SK-N-SH (cell line): ENCODE measurements at regions not wholly inside any gene's neighbourhood (a gene's known extent, or its start where the extent isn't known, plus 50 kb on each side); places are given as distances from the start of the nearest gene placed in this dataset.
A peak's percentile ranks its signal among the peaks of the same experiment; 100 is the strongest.
"Not testable (repeated sequence)": the region's sequence is repeated elsewhere in the genome, so short reads cannot be mapped to it uniquely, and the experiment has no call there.

Source experiments
- CTCF ChIA-PET: fragments of 300-600, 350-600 bp; formaldehyde crosslinking; extraction: SDS; loops from one replicate; lab custom pipeline; 2021; lab: Yijun Ruan, JAX
- POLR2A ChIA-PET: fragments of 350-600 bp; sonication (Branson Sonifier 250); formaldehyde crosslinking; extraction: SDS; loops from one replicate; lab custom pipeline; 2020; ENCODE audit warnings: antibody characterized with exemption, inconsistent platforms; lab: Yijun Ruan, JAX
- DNase-seq: peaks from one replicate; pipeline ENCODE4 v3.0.0; 2012
- H2AFZ ChIP-seq: fragments of 200-600 bp; sonication (generic); 2 replicates; pipeline ENCODE4 v1.8.1; 2016; ENCODE audit warnings: antibody characterized with exemption, mild to moderate bottlenecking, low read depth
- H3F3A ChIP-seq: fragments of 200-600 bp; sonication (generic); replicated peaks from 2 replicates; pipeline ENCODE3; 2016; ENCODE audit warnings: antibody characterized with exemption, mild to moderate bottlenecking; ENCODE audit not compliant: insufficient read depth
- H3K27ac ChIP-seq, 2 experiments: fragments of 200-500 bp in 1 of 2; fragments of 200-600 bp in 1 of 2; sonication (Bioruptor generic) in 1 of 2; sonication (generic), shearing (Covaris generic) in 1 of 2; 2 replicates each; pipeline versions ENCODE4 v1.5.1 to v1.6.1; 2014 to 2016; ENCODE audit warnings: low read depth in 2 of 2, inconsistent platforms in 1 of 2, low read length in 1 of 2, mild to moderate bottlenecking in 1 of 2, mixed read lengths in 1 of 2
- H3K27me3 ChIP-seq: fragments of 200-600 bp; sonication (generic), shearing (Covaris generic); 2 replicates; pipeline ENCODE4 v1.6.1; 2016; ENCODE audit warnings: mixed run types; ENCODE audit not compliant: insufficient read depth
- H3K36me3 ChIP-seq, 2 experiments: fragments of 200-500 bp in 1 of 2; fragments of 200-600 bp in 1 of 2; sonication (Bioruptor generic) in 1 of 2; sonication (generic) in 1 of 2; replicated peaks in 1 of 2; 2 replicates each; pipeline versions ENCODE3 to v1.5.1; 2014 to 2016; ENCODE audit warnings: low read length in 1 of 2, mild to moderate bottlenecking in 1 of 2; ENCODE audit not compliant: insufficient read depth in 2 of 2, control insufficient read depth in 1 of 2
- H3K4me1 ChIP-seq, 2 experiments: fragments of 200-500 bp in 1 of 2; fragments of 200-600 bp in 1 of 2; sonication (Bioruptor generic) in 1 of 2; sonication (generic), shearing (Covaris generic) in 1 of 2; 2 replicates each; pipeline versions ENCODE4 v1.5.1 to v1.6.1; 2014 to 2016; ENCODE audit warnings: low read depth in 1 of 2, low read length in 1 of 2, mixed run types in 1 of 2; ENCODE audit not compliant: insufficient read depth in 2 of 2, control insufficient read depth in 1 of 2
- H3K4me2 ChIP-seq: fragments of 200-600 bp; sonication (generic), shearing (Covaris generic); 2 replicates; pipeline ENCODE4 v1.6.1; 2017; ENCODE audit warnings: mixed run types
- H3K4me3 ChIP-seq, 2 experiments: fragments of 200-500 bp in 1 of 2; fragments of 200-600 bp in 1 of 2; sonication (Bioruptor generic) in 1 of 2; sonication (generic), shearing (Covaris generic) in 1 of 2; 2 replicates each; pipeline versions ENCODE4 v1.5.1 to v1.8.1; 2014 to 2016; ENCODE audit warnings: low read depth in 2 of 2, inconsistent platforms in 1 of 2, low read length in 1 of 2, mild to moderate bottlenecking in 1 of 2, mixed read lengths in 1 of 2, moderate library complexity in 1 of 2
- H3K79me2 ChIP-seq: fragments of 200-600 bp; sonication (generic); 2 replicates; pipeline ENCODE4 v1.8.1; 2017; ENCODE audit warnings: mild to moderate bottlenecking; ENCODE audit not compliant: insufficient read depth
- H3K9ac ChIP-seq: fragments of 200-600 bp; sonication (generic); 2 replicates; pipeline ENCODE4 v1.6.1; 2017; ENCODE audit warnings: mixed run types
- H3K9me2 ChIP-seq: fragments of 200-600 bp; sonication (generic); 2 replicates; pipeline ENCODE4 v1.6.1; 2017; ENCODE audit warnings: mixed run types
- H3K9me3 ChIP-seq: fragments of 200-600 bp; sonication (generic); 2 replicates; pipeline ENCODE4 v1.6.1; 2017; ENCODE audit warnings: mixed run types, mild to moderate bottlenecking, moderate library complexity
- H4K20me1 ChIP-seq: fragments of 200-600 bp; sonication (generic); 2 replicates; pipeline ENCODE4 v1.6.1; 2017; ENCODE audit warnings: mild to moderate bottlenecking, mixed run types; ENCODE audit not compliant: insufficient read depth
- CHD2 ChIP-seq: fragments of 150-350 bp; IDR thresholded peaks from 2 replicates; pipeline ENCODE4 v1.6.1; 2018; ENCODE audit warnings: low read length; ENCODE audit not compliant: partially characterized antibody
- EZH2phosphoT487 ChIP-seq: fragments of 200-600 bp; sonication (generic); IDR thresholded peaks from 2 replicates; pipeline ENCODE4 v1.6.1; 2017; ENCODE audit warnings: low read depth, mixed run types, mild to moderate bottlenecking, antibody characterized with exemption, moderate library complexity, borderline replicate concordance
- FOXJ3 ChIP-seq: sonication (generic); formaldehyde crosslinking; IDR thresholded peaks from 2 replicates; pipeline ENCODE4 v1.5.1; 2020; ENCODE audit warnings: mild to moderate bottlenecking, missing genetic modification reagents
- GABPA ChIP-seq: IDR thresholded peaks from 2 replicates; pipeline ENCODE4 v1.4.0; 2012; ENCODE audit warnings: low read depth, mild to moderate bottlenecking
- IRF3 ChIP-seq: fragments of 150-350 bp; IDR thresholded peaks from 2 replicates; pipeline ENCODE4 v1.6.1; 2016; ENCODE audit warnings: mild to moderate bottlenecking, low read depth, low read length
- MXI1 ChIP-seq: IDR thresholded peaks from 2 replicates; pipeline ENCODE4 v1.6.1; 2012; ENCODE audit warnings: mild to moderate bottlenecking, low read depth, low read length, improper control_type of control experiment
- NFIC ChIP-seq: IDR thresholded peaks from 2 replicates; pipeline ENCODE4 v1.4.0; 2012; ENCODE audit warnings: borderline replicate concordance
- RCOR1 ChIP-seq: fragments of 150-350 bp; IDR thresholded peaks from 2 replicates; pipeline ENCODE4 v1.6.1; 2017; ENCODE audit warnings: antibody characterized with exemption, low read length
- RFX5 ChIP-seq: IDR thresholded peaks from 2 replicates; pipeline ENCODE4 v1.6.1; 2012; ENCODE audit warnings: mild to moderate bottlenecking, improper control_type of control experiment, low read length
- TEAD4 ChIP-seq: IDR thresholded peaks from 2 replicates; pipeline ENCODE4 v1.4.0; 2012; ENCODE audit warnings: mild to moderate bottlenecking, borderline replicate concordance; ENCODE audit not compliant: insufficient read depth
- USF2 ChIP-seq: fragments of 150-350 bp; IDR thresholded peaks from 2 replicates; pipeline ENCODE4 v1.6.1; 2017; ENCODE audit warnings: antibody characterized with exemption, low read length, low read depth, borderline replicate concordance
- ZBTB33 ChIP-seq: IDR thresholded peaks from 2 replicates; pipeline ENCODE4 v1.4.0; 2012; ENCODE audit warnings: low read depth, borderline replicate concordance
- WGBS: methylation state at CpG from one replicate; pipeline ENCODE4 v1.1.6; 2017; ENCODE audit warnings: low lambda C conversion rate; 5-methylcytosine and 5-hydroxymethylcytosine counted together

GRCh38 chr2:203623661-203624060 is 82.8 kb upstream of the CD28 start:
- CTCF ChIA-PET = interaction anchor here (0.6 kb wide), 1 partner anchor 18 kb away, joined by 3 read pairs; no protein-coding TSS in a partner anchor
- H3K27me3 ChIP-seq = no peaks in the 10 kb centered on the region

GRCh38 chr2:203625701-203626100 is 80.7 kb upstream of the CD28 start:
- Histone ChIP-seq H3K4me1 (0 out of 4 replicates have a peak, but pooled peaks cover 0 to 10% of the 10 kb centered on the region in 2 experiments), H3K9me2 (no peaks in the 10 kb centered on the region), H3K27ac (no peak overlapping the region), H3K36me3 (no peaks in the 10 kb centered on the region), H2AFZ (no peak overlapping the region), H3K9ac (no peak overlapping the region), H3K9me3 (no peaks in the 10 kb centered on the region), H3K4me3 (no peak overlapping the region), H3F3A (no peaks in the 10 kb centered on the region), H4K20me1 (no peaks in the 10 kb centered on the region), H3K4me2 (no peak overlapping the region), H3K27me3 (no peaks in the 10 kb centered on the region), H3K79me2 (no peaks in the 10 kb centered on the region)
- ChIA-PET POLR2A (no interaction called here), CTCF (no interaction called here)
- 86% methylated on average over 1 of the region's 1 CpG for WGBS
- no peak for DNase-seq
- TF ChIP-seq RCOR1 (no peak), ZBTB33 (no peak), NFIC (no peak), CHD2 (no peak), EZH2phosphoT487 (no peak), MXI1 (no peak), USF2 (no peak), GABPA (no peak), TEAD4 (no peak), FOXJ3 (CRISPR knock-in tag) (no peak), RFX5 (no peak), IRF3 (no peak)

More at GRCh38 chr2:203623661-203624060, 82.8 kb upstream of the CD28 start:
- Histone ChIP-seq H3K9ac (peak overlapping the region; percentile 46; the same call in 1 of the 2 replicates), H3K36me3 (no peaks in the 10 kb centered on the region), H4K20me1 (no peaks in the 10 kb centered on the region), H3K4me1 (0 out of 4 replicates have a peak, but pooled peaks cover 0 to 10% of the 10 kb centered on the region in 2 experiments), H3F3A (peaks cover 7% of the 10 kb centered on the region), H3K9me3 (no peaks in the 10 kb centered on the region), H3K27ac (peak overlapping the region in 1 of 2 experiments; percentile 75; a peak in 2 of 4 replicates), H3K4me3 (no peak overlapping the region), H3K4me2 (peak overlapping the region; percentile 36), H2AFZ (peak overlapping the region; percentile 84), H3K79me2 (no peaks in the 10 kb centered on the region), H3K9me2 (no peaks in the 10 kb centered on the region)
- POLR2A ChIA-PET = no interaction called here
- DNase-seq = no peak
- 57% methylated on average over 6 of the region's 6 CpGs for WGBS
- no peak for TF ChIP-seq IRF3
- no peak for TF ChIP-seq ZBTB33

GRCh38 chr2:203626247-203626646 is 80.2 kb upstream of the CD28 start:
- CTCF ChIA-PET, H3K27me3 ChIP-seq, H3K9ac ChIP-seq, H3K79me2 ChIP-seq, H3K9me2 ChIP-seq, H3F3A ChIP-seq, H3K36me3 ChIP-seq, H2AFZ ChIP-seq, DNase-seq, POLR2A ChIA-PET, H3K4me3 ChIP-seq, H3K4me2 ChIP-seq, H4K20me1 ChIP-seq, H3K9me3 ChIP-seq: not testable (repeated sequence)
- peak overlapping the region in 1 of 2 experiments; percentile 36; a peak in 1 of 4 replicates for H3K27ac ChIP-seq
- 74% methylated on average over 3 of the region's 4 CpGs for WGBS
- 0 out of 4 replicates have a peak, but pooled peaks cover 0 to 10% of the 10 kb centered on the region in 2 experiments for H3K4me1 ChIP-seq
